HepG2 (cell line): ENCODE measurements at regions not wholly inside any gene's neighbourhood (a gene's known extent, or its start where the extent isn't known, plus 50 kb on each side); places are given as distances from the start of the nearest gene placed in this dataset.

Source experiments
- ATAC-seq: fragments of 200-7000 bp; cut with Tn5 transposase; 3 replicates; pipeline ENCODE4 v1.9.1; 2020; ENCODE audit warnings: mild to moderate bottlenecking, moderate library complexity
- BruUV-seq: library from RNA; stranded (reverse); fragments of 400-500 nt; replicated peaks from 2 replicates; lab custom pipeline; 2021; lab: Mats Ljungman, UMichigan
- CTCF ChIA-PET: fragments of 300-600 bp; formaldehyde crosslinking; extraction: SDS; loops from one replicate; lab custom pipeline; 2021; ENCODE audit warnings: low total read pairs, inconsistent platforms, low intra/inter-chr PET ratio; lab: Yijun Ruan, JAX
- POLR2A ChIA-PET: fragments of 350-600 bp; sonication (Branson Sonifier 250); formaldehyde crosslinking; loops from one replicate; lab custom pipeline; 2020; ENCODE audit warnings: antibody characterized with exemption, inconsistent platforms; lab: Yijun Ruan, JAX
- DNase-seq: peaks from one replicate; pipeline ENCODE4 v3.0.0-alpha.2; 2015; ENCODE audit warnings: low spot score
- FAIRE-seq: peaks from 3 replicates; lab custom pipeline; 2011; peaks lifted over from hg19 to GRCh38; lab: Jason Lieb, UNC
- H2AFZ ChIP-seq: one replicate; pipeline ENCODE4 v1.6.1; 2011; ENCODE audit warnings: low read length, inconsistent platforms
- H3K27ac ChIP-seq: fragments of 300-600 bp; 3 replicates; pipeline ENCODE4 v1.8.0; 2011; ENCODE audit warnings: mixed run types, mild to moderate bottlenecking, mixed read lengths, low read length, inconsistent platforms; ENCODE audit not compliant: insufficient read depth; ENCODE audit errors: extremely low read length
- H3K27me3 ChIP-seq, 2 experiments: fragments of 200-600 bp in 1 of 2; 2 replicates in 1 of 2; 3 replicates in 1 of 2; pipeline versions ENCODE4 v1.6.0 to v1.8.0; 2011; ENCODE audit warnings: low read length in 2 of 2, mild to moderate bottlenecking in 2 of 2, moderate library complexity in 2 of 2, inconsistent platforms in 1 of 2; ENCODE audit not compliant: insufficient read depth in 2 of 2, control insufficient read depth in 1 of 2
- H3K36me3 ChIP-seq, 2 experiments: fragments of 200-600 bp in 1 of 2; replicated peaks in 1 of 2; 2 replicates in 1 of 2; 3 replicates in 1 of 2; pipeline versions ENCODE4 v1.5.1 to v1.8.0; 2011; ENCODE audit warnings: low read length in 2 of 2, inconsistent platforms in 1 of 2; ENCODE audit not compliant: insufficient read depth in 2 of 2, control insufficient read depth in 1 of 2
- H3K4me1 ChIP-seq: 2 replicates; pipeline ENCODE4 v1.5.1; 2012; ENCODE audit warnings: low read length, inconsistent platforms; ENCODE audit not compliant: insufficient read depth
- H3K4me2 ChIP-seq: 2 replicates; pipeline ENCODE4 v1.6.0; 2011; ENCODE audit warnings: low read depth, low read length, inconsistent platforms
- H3K4me3 ChIP-seq, 3 experiments: fragments of 200-600 bp in 1 of 3; sonication (generic), shearing (Covaris generic) in 1 of 3; replicated peaks in 1 of 3; 2 replicates each; pipeline ENCODE4 v1.5.1; 2011 to 2016; ENCODE audit warnings: low read length in 3 of 3, inconsistent platforms in 2 of 3, low read depth in 2 of 3, mild to moderate bottlenecking in 2 of 3, control low read depth in 1 of 3, mixed read lengths in 1 of 3; ENCODE audit not compliant: insufficient read depth in 1 of 3
- H3K79me2 ChIP-seq: one replicate; pipeline ENCODE4 v1.6.1; 2011; ENCODE audit warnings: low read length, inconsistent platforms; ENCODE audit not compliant: insufficient read depth
- H3K9ac ChIP-seq: 2 replicates; pipeline ENCODE4 v1.6.0; 2011; ENCODE audit warnings: mild to moderate bottlenecking, low read depth, low read length, inconsistent platforms; ENCODE audit not compliant: insufficient read depth
- H3K9me3 ChIP-seq: 2 replicates; pipeline ENCODE4 v1.5.1; 2012; ENCODE audit warnings: mild to moderate bottlenecking, low read length
- H4K20me1 ChIP-seq: 2 replicates; pipeline ENCODE4 v1.6.0; 2011; ENCODE audit warnings: inconsistent platforms, mild to moderate bottlenecking, low read length, moderate library complexity; ENCODE audit not compliant: insufficient read depth
- ATF1 ChIP-seq: IDR thresholded peaks from 2 replicates; pipeline ENCODE4 v1.6.1; 2016; ENCODE audit warnings: mild to moderate bottlenecking, control low read depth
- CBX2 ChIP-seq, 2 experiments: fragments of 200-600 bp in 1 of 2; sonication (generic); formaldehyde crosslinking in 1 of 2; IDR thresholded peaks; 2 replicates each; pipeline versions ENCODE4 v1.7.0 to v1.8.1; 2018 to 2022; ENCODE audit warnings: low read depth in 2 of 2, low read length in 1 of 2, mild to moderate bottlenecking in 1 of 2, missing genetic modification reagents in 1 of 2
- ETV6 ChIP-seq: sonication (generic); formaldehyde crosslinking; conservative IDR thresholded peaks from 2 replicates; pipeline ENCODE4 v1.4.0; 2020; ENCODE audit warnings: missing genetic modification reagents
- KDM3A ChIP-seq: IDR thresholded peaks from 2 replicates; pipeline ENCODE4 v1.6.1; 2018; ENCODE audit warnings: low read depth, missing compliant biosample characterization
- KDM4B ChIP-seq: sonication (generic); formaldehyde crosslinking; IDR thresholded peaks from 2 replicates; pipeline ENCODE4 v1.4.0; 2020; ENCODE audit warnings: missing genetic modification reagents
- NR2F6 ChIP-seq, 2 experiments: IDR thresholded peaks; 2 replicates each; pipeline ENCODE4 v1.6.1; 2016; ENCODE audit warnings: antibody characterized with exemption in 1 of 2, mild to moderate bottlenecking in 1 of 2
- SAP130 ChIP-seq: IDR thresholded peaks from 2 replicates; pipeline ENCODE4 v1.6.1; 2016; ENCODE audit warnings: low read depth
- TAF15 ChIP-seq: fragments of 200-400 bp; formaldehyde crosslinking; IDR thresholded peaks from one replicate; pipeline ENCODE4 v1.6.1; 2018; ENCODE audit warnings: mild to moderate bottlenecking, low read depth, low read length; ENCODE audit not compliant: poor library complexity, severe bottlenecking
- ZBTB1 ChIP-seq: sonication (generic); formaldehyde crosslinking; IDR thresholded peaks from 2 replicates; pipeline ENCODE4 v1.4.0; 2020; ENCODE audit warnings: missing genetic modification reagents, borderline replicate concordance
- ZBTB38 ChIP-seq: sonication (generic); formaldehyde crosslinking; IDR thresholded peaks from 2 replicates; pipeline ENCODE4 v1.5.1; 2020; ENCODE audit warnings: mild to moderate bottlenecking, missing genetic modification reagents
- ZC3H13 ChIP-seq: sonication (generic); formaldehyde crosslinking; IDR thresholded peaks from 2 replicates; pipeline ENCODE4 v1.8.1; 2023; ENCODE audit warnings: mild to moderate bottlenecking, missing genetic modification reagents, moderate library complexity
- ZNF124 ChIP-seq: sonication (generic); formaldehyde crosslinking; IDR thresholded peaks from 2 replicates; pipeline ENCODE4 v1.4.0; 2020; ENCODE audit warnings: missing genetic modification reagents
- ZNF251 ChIP-seq: sonication (generic); formaldehyde crosslinking; IDR thresholded peaks from 2 replicates; pipeline ENCODE4 v1.9.0; 2021; ENCODE audit warnings: mild to moderate bottlenecking, missing genetic modification reagents
- ZNF775 ChIP-seq: sonication (generic); formaldehyde crosslinking; IDR thresholded peaks from 2 replicates; pipeline ENCODE4 v1.4.0; 2020; ENCODE audit warnings: missing genetic modification reagents, mild to moderate bottlenecking, moderate library complexity, borderline replicate concordance
- WGBS: methylation state at CpG from one replicate; pipeline ENCODE4 v1.1.6; 2017; ENCODE audit warnings: low lambda C conversion rate; 5-methylcytosine and 5-hydroxymethylcytosine counted together
- in situ Hi-C: cut with HindIII; loops from 2 replicates; pipeline ENCODE4 v1.10.0; 2017; ENCODE audit warnings: low pct_unique_long_range_greater_than_20kb; ENCODE audit not compliant: extremely low pct_ligation_motif_present
- intact Hi-C: fragments of 100-400 bp; cut with micrococcal nuclease; formaldehyde crosslinking; loops from one replicate; pipeline ENCODE4 v1.10.0; 2022; ENCODE audit not compliant: unreplicated experiment
- TF ChIP-seq, protein P1 (sequence below): sonication (generic); formaldehyde crosslinking; IDR thresholded peaks from 2 replicates; pipeline ENCODE4 v1.5.1; 2020; ENCODE audit warnings: missing genetic modification reagents, mild to moderate bottlenecking, borderline replicate concordance

DNA sequence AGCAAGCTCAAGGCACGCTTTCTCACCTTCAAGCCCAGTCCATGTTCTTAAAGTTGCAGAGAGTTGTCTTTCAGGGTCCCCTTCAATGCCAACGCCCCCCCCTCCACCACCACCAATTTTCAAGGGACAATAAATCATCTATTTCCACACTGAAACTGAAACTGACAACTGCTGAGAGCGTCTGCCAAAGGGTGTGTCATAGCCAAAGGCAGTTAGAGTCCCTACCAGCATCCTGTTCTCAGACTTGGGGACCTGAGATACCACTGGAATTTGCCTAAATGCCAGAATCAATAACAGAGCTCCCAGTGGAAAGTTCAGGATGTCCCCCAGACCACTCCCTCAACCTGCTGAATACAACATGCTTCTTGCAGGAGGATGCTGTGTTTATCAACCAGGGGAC lies 133.2 kb upstream of the SOX9 start (continued):
- TF ChIP-seq TAF15 (no peak), SAP130 (CRISPR knock-in tag) (no peak), KDM4B (no peak)

DNA sequence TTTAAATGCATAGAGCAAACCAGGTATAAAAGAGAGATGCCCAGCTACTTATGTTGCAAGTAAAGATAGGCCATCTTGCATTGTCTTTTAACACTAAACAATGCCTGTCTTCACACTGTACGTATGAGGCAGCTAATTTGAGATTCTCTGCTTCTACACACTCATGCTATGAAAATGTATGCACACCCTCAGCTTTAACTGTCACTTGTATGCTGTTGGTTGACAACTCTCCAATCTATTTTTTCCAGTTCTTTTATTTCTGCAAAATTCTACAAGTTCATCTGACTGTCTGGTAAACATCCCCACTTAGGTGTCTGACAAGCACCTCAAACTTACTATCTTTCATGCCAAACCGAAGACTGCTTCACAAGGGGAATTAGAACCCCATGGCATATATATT lies 131.7 kb upstream of the SOX9 start:
- POLR2A ChIA-PET, result no interaction called here
- TF ChIP-seq KDM3A, result no peak
- TF ChIP-seq ZC3H13 (CRISPR knock-in tag), result no peak
- no peak for TF ChIP-seq NR2F6 (IDR thresholded peaks at IDR 0.05)
- TF ChIP-seq NR2F6 (CRISPR knock-in tag; IDR thresholded peaks at IDR 0.05), result no peak
- no peak for TF ChIP-seq ZBTB38 (CRISPR knock-in tag)
- TF ChIP-seq ZNF775 (CRISPR knock-in tag), result no peak
- TF ChIP-seq ZNF124, result no peak
- TF ChIP-seq ZBTB1, result no peak
- no peak for TF ChIP-seq ATF1
- no peak for TF ChIP-seq ZNF251 (CRISPR knock-in tag)
- TF ChIP-seq, protein P1, sequence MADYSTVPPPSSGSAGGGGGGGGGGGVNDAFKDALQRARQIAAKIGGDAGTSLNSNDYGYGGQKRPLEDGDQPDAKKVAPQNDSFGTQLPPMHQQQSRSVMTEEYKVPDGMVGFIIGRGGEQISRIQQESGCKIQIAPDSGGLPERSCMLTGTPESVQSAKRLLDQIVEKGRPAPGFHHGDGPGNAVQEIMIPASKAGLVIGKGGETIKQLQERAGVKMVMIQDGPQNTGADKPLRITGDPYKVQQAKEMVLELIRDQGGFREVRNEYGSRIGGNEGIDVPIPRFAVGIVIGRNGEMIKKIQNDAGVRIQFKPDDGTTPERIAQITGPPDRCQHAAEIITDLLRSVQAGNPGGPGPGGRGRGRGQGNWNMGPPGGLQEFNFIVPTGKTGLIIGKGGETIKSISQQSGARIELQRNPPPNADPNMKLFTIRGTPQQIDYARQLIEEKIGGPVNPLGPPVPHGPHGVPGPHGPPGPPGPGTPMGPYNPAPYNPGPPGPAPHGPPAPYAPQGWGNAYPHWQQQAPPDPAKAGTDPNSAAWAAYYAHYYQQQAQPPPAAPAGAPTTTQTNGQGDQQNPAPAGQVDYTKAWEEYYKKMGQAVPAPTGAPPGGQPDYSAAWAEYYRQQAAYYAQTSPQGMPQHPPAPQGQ, result no peak
- no peak for TF ChIP-seq CBX2 (IDR thresholded peaks at IDR 0.05; ENCODE audit: low read depth, low read length)
- TF ChIP-seq CBX2 (CRISPR knock-in tag; IDR thresholded peaks at IDR 0.05; ENCODE audit: low read depth), result no peak
- TF ChIP-seq ETV6 (CRISPR knock-in tag), result no peak

More for the DNA sequence above, 131.7 kb upstream of the SOX9 start:
- FAIRE-seq (no peak), DNase-seq (no peak), ATAC-seq (no peak)
- Histone ChIP-seq H3K27me3 (no peaks in the 10 kb centered on the region; a peak in 1 of 5 replicates), H3K4me1 (no peaks in the 10 kb centered on the region), H3K4me3 (no peak overlapping the region), H3K9me3 (no peaks in the 10 kb centered on the region), H2AFZ (no peak overlapping the region), H3K4me2 (no peak overlapping the region), H3K9ac (no peak overlapping the region), H3K36me3 (no peaks in the 10 kb centered on the region), H3K79me2 (no peaks in the 10 kb centered on the region), H4K20me1 (no peaks in the 10 kb centered on the region), H3K27ac (no peak overlapping the region)
- WGBS, result 28% methylated on average over 2 of the region's 2 CpGs
- no TSS peak for BruUV-seq
- CTCF ChIA-PET, result no interaction called here
- intact Hi-C loops, result no loop called here
- in situ Hi-C loops, result no loop called here
